HG02798 (cell line): ENCODE measurements at regions not wholly inside any gene's neighbourhood (a gene's known extent, or its start where the extent isn't known, plus 50 kb on each side); places are given as distances from the start of the nearest gene placed in this dataset.
A peak's percentile ranks its signal among the peaks of the same experiment; 100 is the strongest.

ENCODE experiments used
- ATAC-seq: cut with Tn5 transposase; IDR thresholded peaks from one replicate; pipeline ENCODE4 v1.9.1; 2021; ENCODE audit warnings: mild to moderate bottlenecking; ENCODE audit not compliant: unreplicated experiment, poor library complexity

DNA sequence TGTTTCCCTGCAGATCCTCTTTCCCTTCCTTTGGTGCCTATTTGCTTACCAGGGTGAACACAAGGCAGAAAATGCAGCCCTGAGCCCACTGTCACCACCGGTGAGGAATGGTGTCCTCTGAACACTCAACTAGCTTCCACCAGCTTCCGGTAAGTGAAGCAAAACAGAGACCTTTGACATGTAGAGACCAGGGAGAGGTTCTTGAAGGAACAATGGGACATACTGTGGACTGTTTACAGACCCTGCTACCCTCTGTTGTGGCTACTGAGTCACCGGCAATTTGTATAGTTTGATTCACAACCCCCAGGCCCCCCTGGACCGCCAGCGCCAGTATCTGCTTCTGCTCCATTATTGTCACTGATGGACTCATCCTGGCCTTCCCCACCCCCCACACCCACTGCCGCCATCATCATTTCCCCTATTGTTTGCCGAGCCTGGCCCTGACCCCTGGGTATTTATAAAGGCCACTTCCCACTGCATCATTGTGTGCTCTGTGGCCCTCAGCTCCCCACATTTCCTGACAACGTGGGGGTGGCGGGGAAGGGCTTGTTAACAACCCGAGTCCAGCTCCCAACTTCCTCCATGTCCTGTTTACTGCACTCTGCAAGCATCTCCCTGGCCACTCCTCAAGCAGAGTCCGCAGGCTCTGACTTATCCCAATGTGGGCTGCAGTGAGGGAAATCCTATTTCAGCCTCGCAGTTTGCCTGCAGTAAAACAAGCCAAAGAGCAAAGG, 252.9 kb downstream of the ETS1 start:
- no peak for ATAC-seq

DNA sequence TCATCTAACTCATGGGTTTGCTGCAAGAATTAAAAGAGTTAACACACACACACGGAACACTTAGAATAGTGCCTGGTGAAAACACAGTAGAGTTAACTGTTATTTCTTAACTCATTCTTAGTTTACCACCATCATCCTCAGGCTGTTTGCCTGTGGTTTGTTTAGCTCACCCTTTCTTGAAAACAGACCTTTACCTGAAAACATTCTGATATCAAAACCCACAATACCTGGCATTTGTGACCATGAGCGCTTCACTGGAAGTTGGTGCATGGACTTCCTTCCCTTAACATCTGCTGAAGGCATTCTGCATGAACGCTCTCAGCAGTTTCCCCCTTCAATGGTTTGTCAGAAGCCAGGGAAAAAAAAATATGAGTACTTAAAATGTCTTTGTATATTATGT, 256.0 kb downstream of the ETS1 start:
- no peak for ATAC-seq

DNA sequence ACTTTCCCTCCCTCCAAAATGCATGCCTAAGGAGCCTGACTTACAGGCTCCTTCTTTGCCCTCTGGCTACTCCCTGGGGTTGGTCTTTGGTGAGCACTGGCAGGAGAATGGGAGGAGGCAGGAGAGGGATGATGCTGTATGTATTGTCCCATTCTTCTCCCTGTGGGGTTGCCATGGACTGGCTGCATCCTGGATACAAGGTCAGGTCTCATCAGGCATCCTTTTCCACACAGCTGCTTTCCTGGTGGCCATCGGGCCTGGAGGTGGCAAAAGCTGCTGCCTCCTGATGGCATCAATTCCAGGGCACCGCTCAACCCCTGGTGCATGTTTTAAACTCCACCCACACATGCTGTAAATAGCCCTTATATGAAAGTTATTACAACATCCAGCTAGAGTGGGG, 257.2 kb downstream of the ETS1 start:
- ATAC-seq: no peak

DNA sequence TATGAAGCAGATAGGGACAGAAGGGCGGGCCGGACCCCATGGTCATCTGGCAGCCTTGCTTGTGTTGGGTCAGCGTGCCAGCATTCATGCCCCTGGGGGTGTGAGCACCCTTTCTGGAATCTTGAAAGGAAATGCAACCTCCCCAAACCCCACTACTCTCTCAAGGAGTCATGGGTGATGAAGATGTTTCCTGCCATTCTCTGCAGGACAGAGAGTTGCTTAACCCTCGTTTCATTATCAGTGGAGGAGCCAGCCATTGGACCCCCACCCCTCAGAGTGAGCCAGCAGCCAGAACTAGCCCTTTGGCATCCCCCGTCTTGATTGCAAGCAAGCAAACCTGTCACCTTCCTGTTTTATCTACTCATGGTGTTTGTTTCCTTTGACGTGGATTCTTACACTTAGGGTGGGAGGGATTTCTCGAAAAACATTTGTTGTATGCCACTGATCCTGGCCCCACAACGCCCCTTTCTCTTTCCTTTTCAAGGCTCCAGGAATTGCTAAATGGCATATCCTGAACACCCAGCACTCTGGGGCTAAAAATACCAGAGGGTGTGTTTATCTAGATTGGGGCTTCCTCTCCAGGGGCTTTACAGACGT, 258.3 kb downstream of the ETS1 start:
- ATAC-seq: no peak

DNA sequence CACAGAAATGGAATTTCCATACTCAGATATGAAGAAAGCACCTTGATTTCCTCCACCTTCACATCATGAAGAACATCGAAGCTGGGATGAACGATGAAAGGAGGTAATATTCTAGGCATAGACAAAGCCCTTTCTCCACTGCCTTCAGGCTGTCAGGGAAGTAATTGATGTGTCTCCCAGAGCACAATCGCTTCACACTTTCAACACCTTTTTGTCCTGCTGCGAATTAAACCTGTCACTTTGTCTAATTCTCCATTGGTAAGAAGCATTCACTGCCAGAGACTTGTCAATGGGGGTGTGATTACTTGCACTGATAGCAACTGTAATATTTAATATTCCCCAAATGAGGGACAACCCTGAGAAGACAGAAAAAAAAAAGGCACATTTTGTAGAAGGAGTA, 260.1 kb downstream of the ETS1 start:
- ATAC-seq: no peak

DNA sequence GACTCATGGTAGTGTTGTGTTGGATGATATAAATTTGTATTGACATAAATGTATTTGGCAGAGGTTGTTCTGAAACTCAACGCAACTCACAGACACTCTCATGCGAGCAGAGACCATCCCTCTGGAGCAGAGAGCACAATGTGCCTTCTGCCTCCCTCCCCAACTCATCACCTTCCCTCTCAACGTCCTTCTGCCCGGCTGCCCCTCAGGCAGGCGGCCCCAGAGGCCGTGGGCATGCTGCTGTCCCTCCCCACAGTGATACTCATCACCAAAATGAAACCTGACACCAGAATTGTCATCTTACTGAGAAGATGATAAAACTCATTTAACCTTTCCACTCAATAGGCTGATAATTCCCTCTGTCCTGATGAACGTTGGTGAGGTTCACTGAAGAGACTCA, 260.6 kb downstream of the ETS1 start:
- no peak for ATAC-seq

DNA sequence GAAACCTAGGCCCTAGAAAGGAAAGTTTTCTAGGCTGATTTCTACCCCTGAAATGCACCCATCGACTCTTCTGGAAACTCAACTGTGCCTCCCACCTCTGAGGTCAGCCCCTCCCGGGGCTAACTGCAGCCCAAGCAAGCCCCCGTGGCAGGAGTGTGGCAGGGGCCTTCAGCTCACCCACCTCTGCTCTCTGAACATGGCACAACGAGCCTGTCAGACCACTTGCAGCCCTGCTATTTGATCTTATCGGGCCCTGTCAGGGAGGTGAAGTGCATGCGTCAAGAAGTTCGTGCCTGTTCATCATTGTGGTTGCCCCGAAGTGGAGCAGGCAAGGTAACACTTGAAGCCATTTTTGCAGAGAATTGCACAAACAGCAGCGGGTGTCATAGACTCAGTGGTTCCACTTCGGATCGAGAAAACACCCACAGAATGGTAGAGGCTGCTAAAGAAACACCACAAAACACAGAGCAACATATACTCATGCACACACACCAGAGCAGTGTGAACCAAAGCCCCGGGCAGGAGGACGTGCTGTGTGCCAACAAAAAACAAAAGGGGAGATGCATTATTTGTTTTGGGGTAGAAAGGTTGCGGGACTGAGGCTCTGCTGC, 262.7 kb downstream of the ETS1 start:
- no peak for ATAC-seq

DNA sequence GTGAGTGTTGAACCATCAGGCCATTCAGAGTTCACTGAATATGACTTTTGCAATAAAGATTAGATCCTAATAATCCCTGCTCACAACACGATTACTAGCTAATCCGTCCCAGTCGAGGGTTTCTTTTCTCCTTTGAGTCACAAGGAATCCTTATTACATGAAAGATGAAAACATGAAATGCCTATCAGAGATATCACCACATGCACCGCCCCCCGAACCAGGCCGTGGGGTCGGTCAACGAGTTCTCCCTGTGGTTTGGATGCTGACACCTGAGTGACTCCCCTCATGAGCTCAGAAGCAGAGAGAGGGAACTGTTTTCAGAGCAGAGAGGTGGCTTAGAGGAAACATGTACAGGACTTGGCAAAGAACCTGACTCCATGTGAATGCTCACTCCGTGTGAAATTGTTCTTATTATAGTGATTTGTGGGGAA, 263.3 kb downstream of the ETS1 start:
- no peak for ATAC-seq

DNA sequence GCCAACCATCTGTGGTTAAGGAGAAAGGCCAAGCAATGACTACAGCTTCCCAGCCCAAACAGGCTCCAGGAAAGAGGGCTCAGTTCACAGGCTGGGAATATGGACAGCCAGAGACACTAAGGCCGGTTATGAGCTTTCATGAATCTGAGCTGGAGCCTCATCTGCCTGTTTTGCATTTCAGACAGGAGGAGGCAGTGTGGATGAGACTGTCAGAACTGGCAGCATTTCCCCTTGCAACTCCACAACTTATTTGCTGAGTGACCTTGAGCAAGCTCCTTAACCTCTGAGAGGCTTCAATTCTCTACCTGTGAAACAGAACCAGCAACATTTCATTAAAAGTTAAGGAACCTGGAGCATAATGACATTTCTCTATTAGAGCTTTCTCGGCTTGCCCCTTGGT, 264.0 kb downstream of the ETS1 start:
- ATAC-seq: peak; percentile 48

DNA sequence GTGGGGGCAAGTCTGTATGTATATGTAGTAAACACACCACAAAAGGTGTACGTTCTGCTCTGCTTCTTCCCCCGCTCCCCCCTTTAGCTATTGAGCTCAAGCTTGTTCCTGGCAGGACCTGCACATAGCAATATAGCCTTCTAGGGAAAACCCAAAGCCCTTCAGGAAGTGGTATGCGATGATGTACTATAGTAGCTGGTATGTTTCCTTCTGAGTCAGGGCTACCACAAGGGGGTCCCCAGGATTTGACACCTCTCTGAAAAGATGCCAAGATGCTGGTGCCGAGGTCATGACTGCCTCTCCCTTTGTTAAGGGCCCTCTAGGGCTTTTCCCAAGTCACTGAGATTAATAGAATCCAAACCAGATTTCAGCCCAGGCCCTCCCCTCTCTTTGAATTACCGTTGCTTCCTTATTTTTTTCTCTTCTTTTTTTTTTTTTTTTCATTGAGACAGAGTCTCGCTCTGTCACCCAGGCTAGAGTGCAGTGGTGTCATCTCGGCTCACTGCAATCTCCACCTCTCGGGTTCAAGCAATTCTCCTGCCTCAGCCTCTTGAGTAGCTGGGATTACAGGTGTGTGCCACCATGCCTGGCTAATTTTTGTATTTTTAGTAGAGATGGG, 268.4 kb downstream of the ETS1 start:
- ATAC-seq: peak; percentile 94

DNA sequence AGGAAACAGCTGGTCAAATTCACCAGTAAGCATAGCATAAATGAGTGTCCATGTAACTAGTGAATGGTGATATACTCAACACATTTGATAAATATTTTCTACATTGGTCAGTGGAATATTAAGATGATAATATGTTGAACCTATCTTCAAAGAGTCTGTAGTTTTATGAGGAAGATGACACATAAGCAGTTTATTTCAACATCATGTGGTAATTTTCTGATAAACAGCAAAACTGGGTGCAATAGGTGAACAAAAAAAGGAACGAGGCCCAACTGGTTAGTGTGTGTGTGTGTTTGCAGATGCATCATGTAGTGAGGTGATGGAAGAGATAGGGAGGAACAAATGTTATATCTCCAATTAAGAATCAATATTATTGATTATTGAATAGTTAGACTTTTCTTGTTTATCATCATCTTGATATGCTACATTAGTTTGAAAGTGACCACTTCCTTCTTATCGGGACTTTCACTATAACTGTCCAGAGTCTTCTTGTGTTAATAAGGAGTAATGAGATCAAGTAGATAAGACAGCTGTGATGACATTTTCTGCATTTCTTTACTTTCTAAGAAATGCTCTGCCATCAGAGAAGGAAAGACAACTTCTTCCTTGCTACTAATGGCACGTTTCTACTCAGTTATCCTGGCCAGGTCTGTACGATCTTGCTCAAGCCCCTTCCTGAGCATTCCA, 270.7 kb downstream of the ETS1 start:
- no peak for ATAC-seq

DNA sequence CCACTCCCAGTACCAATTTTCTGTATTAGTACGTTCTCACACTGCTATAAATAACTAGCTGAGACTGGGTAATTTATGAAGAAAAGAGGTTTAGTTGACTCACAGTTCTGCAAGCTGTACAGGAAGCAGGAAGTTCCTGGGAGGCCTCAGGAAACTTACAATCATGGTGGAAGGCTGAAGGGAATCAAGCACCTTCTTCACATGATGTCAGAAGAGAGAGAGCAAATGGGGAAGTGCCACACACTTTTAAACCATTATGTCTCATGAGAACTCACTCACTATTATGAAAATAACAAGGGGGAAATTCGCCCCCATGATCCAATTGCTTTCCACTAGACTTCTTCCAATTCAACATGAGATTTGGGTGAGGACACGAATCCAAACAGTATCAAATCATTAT, 271.4 kb downstream of the ETS1 start:
- no peak for ATAC-seq

DNA sequence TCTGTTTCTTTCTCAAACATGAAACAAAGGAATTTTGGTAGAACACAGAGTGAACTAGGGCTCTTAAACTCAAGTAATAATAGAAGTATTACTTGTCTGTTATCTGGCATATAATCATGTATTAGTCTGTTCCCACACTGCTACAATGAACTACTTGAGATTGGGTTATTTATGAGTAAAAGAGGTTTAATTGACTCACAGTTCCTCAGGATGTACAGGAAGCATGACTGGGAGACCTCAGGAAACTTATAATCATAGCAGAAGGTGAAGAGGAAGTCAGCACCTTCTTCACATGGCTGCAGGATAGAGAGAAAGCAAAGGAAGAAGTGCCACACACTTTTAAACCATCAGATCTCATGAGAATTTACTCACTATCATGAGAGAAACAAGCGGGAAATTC, 273.4 kb downstream of the ETS1 start:
- no peak for ATAC-seq

DNA sequence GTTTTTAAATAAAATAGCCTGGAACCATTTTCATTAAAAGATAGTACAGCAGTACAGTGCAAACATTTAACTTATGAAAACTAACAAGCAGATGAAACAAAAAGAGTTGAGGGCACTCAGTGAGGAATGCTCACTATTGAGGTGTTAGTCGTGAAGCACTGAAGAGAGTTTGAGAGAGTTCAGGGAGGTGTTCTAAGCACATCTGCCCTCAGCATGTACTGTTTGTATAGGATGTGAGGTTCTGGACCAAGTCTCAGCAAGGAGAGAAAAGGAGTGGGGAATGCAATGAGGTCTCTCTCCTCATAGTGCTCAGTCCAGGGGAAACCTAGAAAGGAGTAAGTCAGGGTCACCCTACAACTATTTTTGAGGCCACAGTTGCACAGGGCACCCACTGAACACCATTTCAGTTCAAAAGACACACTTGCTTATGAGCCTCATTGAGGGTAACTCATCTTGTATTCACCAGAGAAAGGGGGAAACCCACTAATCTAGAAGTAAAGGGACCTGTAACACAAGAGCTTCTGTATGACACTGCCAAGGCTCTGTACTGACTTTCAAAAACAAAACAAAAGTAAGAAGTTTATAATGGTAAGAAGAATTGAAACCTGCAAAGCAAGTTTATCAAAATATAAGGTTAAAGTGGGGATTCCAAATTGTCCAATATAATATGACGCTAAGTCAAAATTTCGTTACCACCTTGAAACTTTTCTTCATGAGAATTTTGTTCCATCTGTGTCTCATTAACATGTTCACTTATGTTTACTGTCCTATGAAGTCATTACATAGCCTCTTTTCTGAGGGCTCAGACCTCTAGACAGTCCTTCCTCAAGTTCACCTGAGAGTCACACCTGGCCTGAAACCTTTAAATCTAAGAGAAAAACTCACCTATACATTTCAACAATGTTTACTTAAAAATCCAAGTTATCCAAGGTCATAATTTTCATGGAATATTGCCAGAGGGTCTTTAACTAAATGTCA, 275.3 kb downstream of the ETS1 start:
- peak; percentile 73 for ATAC-seq

DNA sequence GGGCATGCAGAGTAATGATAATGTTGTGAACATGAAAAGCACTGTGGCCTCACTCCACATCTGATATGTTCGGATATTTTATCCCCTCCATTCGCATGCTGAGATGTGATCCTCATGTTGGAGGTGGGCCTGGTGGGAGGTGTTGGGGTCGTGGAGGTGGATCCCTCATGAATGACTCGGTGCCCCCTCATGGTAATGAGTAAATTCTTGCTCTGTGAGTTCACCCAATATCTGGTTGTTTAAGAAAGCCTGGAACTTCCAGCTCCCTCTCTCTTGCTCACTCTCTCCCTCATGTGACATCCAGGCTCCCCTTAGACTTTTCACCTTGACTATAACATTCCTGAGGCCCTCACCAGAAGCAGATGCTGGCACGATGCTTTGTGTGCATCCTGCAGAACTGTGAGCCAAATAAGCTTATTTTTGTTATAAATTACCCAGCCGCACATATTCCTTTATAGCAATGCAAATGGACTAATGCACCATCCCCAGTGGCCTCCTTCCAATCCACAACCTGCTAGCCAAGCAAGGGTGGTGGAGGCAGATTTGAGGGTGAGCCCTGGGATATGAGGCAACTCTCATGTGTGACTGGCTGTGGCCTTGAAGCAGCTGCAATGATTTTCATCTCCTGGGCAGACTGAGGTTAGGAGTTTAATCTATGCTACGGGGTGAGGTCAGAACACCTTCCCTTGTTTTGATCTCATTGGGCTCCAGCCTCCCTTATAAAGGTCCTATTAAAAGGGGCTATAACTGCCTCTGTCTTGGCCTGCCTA, 276.5 kb downstream of the ETS1 start:
- ATAC-seq: no peak

DNA sequence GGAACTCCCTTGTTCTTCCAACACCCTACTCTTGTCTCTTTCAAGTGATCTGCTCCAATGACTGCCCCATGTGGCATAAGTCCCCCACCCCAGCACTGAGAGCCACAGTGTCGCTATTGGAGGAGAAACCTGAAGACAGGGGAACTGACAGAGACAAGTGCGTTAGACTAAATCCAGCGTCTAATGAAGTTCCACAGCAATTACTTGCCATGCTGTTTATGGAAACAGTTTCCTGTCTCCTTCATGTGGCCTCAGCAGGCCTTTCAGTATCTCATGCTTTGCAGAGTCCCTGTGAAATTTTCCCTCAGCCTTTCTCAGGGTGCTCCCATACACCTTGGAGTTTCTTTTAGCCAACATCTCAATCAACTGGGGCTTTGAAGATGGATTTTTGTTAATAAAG, 277.4 kb downstream of the ETS1 start:
- ATAC-seq: no peak

DNA sequence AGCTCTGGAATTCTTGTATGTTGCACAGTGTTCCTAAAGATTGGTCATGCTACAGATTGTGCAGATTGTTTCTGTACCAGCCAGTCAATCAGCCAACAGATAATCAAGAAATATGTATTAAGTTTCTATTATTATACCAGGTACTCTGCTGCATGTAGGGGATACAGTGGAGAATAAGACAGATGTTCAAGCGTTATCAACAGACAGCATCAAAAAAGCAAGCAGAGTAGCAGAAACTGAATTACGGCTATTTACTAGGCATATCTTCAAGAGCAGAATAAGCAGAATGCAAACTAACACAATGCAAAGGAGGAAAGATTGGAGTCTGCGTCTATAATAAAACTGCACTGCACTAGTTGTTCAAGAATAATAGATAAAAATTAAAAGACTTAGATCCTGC, 278.6 kb downstream of the ETS1 start:
- ATAC-seq: no peak

DNA sequence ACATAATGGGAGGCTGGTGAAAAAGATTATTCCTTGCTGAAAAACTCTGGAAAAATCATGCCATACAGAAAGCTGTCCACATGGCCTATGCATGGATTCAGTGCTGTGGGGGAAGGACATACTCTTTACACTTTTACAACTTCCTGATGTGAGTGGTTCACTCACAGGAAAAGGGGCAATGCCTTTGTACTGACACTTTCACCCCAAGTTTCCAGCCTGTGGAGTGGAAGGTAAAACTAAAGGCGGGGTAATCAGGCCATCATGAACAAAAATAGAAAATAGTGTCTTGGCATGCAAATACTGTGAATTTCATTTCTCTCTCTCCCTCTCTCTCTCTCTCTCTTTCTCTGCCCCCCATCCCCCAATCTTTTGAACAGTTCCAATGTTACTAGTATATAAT, 281.8 kb downstream of the ETS1 start:
- ATAC-seq: no peak
